ENCODE measurements at regions not wholly inside any gene's neighbourhood (a gene's known extent, or its start where the extent isn't known, plus 50 kb on each side); places are given as distances from the start of the nearest gene placed in this dataset.

DNA sequence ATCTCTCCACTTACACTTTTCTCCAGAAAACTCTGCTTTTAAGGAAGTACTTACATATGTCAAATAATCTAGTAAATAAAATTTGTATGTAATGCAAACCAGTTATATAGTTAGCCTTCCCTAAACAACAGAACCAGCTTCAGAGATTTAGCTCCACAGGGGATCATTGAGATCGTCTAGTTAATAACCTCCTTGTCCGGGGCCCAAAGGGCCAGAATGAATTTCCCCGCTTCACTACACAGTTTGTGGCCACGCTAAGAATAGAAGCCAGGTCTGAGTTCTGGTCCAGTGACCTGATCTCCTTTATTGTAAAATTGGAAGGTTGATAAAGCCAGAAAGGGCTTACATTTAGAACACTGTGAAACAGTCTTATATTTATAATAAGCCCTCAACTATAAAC, 245.2 kb downstream of the TPBG start:
- TF ChIP-seq, protein P1, sequence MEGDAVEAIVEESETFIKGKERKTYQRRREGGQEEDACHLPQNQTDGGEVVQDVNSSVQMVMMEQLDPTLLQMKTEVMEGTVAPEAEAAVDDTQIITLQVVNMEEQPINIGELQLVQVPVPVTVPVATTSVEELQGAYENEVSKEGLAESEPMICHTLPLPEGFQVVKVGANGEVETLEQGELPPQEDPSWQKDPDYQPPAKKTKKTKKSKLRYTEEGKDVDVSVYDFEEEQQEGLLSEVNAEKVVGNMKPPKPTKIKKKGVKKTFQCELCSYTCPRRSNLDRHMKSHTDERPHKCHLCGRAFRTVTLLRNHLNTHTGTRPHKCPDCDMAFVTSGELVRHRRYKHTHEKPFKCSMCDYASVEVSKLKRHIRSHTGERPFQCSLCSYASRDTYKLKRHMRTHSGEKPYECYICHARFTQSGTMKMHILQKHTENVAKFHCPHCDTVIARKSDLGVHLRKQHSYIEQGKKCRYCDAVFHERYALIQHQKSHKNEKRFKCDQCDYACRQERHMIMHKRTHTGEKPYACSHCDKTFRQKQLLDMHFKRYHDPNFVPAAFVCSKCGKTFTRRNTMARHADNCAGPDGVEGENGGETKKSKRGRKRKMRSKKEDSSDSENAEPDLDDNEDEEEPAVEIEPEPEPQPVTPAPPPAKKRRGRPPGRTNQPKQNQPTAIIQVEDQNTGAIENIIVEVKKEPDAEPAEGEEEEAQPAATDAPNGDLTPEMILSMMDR (IDR thresholded peaks at IDR 0.05): no peak
- no peak for TF ChIP-seq POLR2A (IDR thresholded peaks at IDR 0.05)
- no peak for TF ChIP-seq POLR2AphosphoS5 (IDR thresholded peaks at IDR 0.05)
- no peak for TF ChIP-seq EP300 (IDR thresholded peaks at IDR 0.05)
